ENCODE measurements at regions not wholly inside any gene's neighbourhood (a gene's known extent, or its start where the extent isn't known, plus 50 kb on each side); places are given as distances from the start of the nearest gene placed in this dataset.
A peak's percentile ranks its signal among the peaks of the same experiment; 100 is the strongest.

DNA sequence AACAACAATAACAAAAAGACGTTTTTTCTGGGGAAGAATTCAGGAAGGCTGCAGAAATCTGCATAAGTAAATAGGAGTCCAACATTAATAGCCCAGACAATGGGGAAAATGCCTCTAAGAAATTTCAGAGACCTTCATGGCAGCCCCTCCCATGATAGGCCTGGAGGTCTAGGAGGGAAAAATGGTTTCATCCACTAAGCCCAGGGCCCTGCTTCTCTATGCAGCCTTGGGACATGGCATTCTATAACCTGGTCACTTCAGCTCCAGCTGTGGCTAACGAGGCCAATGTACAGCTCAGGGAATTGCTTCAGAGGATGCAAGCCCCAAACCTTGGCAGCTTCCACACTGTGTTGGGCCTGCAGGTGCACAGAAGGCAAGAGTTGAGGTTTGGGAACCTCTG lies 125.6 kb upstream of the GMNC start:
- DNase-seq (ENCODE audit: low spot score) (no peak), ATAC-seq (ENCODE audit: low read depth) (no peak)
- TF ChIP-seq, protein P1, sequence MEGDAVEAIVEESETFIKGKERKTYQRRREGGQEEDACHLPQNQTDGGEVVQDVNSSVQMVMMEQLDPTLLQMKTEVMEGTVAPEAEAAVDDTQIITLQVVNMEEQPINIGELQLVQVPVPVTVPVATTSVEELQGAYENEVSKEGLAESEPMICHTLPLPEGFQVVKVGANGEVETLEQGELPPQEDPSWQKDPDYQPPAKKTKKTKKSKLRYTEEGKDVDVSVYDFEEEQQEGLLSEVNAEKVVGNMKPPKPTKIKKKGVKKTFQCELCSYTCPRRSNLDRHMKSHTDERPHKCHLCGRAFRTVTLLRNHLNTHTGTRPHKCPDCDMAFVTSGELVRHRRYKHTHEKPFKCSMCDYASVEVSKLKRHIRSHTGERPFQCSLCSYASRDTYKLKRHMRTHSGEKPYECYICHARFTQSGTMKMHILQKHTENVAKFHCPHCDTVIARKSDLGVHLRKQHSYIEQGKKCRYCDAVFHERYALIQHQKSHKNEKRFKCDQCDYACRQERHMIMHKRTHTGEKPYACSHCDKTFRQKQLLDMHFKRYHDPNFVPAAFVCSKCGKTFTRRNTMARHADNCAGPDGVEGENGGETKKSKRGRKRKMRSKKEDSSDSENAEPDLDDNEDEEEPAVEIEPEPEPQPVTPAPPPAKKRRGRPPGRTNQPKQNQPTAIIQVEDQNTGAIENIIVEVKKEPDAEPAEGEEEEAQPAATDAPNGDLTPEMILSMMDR (IDR thresholded peaks at IDR 0.05; ENCODE audit: poor library complexity, severe bottlenecking): no peak
- H3K4me1 ChIP-seq (ENCODE audit: insufficient read depth, poor library complexity, severe bottlenecking): no peaks in the 10 kb centered on the region
- no peaks in the 10 kb centered on the region for H3K9me3 ChIP-seq (ENCODE audit: severe bottlenecking)
- H3K4me3 ChIP-seq (ENCODE audit: severe bottlenecking): no peak overlapping the region
- no peaks in the 10 kb centered on the region for H3K27me3 ChIP-seq (ENCODE audit: insufficient read depth, poor library complexity, severe bottlenecking)
- H3K36me3 ChIP-seq (ENCODE audit: low read depth): no peaks in the 10 kb centered on the region
- H3K27ac ChIP-seq (ENCODE audit: poor library complexity, severe bottlenecking): no peak overlapping the region

DNA sequence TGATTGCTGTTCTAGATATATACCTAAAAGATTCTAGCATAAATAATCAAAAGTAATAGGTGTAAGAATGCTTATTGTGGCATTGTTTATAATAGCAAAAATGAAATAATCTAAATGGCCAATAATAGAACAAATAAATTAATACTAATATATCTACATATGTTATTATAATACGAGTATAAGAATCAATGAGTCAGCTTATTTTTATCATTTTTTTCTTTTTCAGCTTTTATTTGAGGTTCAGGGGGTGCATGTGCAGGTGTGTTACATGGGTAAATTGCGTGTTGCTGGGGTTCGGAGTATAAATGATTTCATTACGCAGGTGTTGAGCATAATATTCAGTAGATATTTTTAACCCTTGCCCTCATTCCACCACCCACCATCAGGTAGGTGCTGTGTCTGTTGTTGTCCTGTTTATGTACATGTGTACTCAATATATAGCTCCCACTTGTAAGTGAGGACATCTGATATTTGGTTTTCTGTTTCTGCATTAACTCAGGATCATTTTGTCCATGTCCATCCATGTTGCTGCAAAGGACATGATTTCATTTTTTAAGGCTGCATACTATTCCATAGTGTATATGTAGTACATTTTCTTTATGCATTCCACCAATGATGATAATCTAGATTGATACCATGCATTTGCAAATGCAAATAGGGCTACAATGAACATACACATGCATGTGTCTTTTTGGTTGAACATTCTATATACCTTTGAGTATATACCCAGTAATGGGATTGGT lies 122.2 kb upstream of the GMNC start:
- H3K27ac ChIP-seq (ENCODE audit: poor library complexity, severe bottlenecking): no peak overlapping the region
- H3K4me3 ChIP-seq (ENCODE audit: severe bottlenecking): no peak overlapping the region
- no peaks in the 10 kb centered on the region for H3K9me3 ChIP-seq (ENCODE audit: severe bottlenecking)
- no peaks in the 10 kb centered on the region for H3K36me3 ChIP-seq (ENCODE audit: low read depth)
- no peaks in the 10 kb centered on the region for H3K27me3 ChIP-seq (ENCODE audit: insufficient read depth, poor library complexity, severe bottlenecking)
- ATAC-seq (ENCODE audit: low read depth) (no peak), DNase-seq (ENCODE audit: low spot score) (no peak)
- H3K4me1 ChIP-seq (ENCODE audit: insufficient read depth, poor library complexity, severe bottlenecking): no peaks in the 10 kb centered on the region
- TF ChIP-seq, protein P1 (IDR thresholded peaks at IDR 0.05; ENCODE audit: poor library complexity, severe bottlenecking): no peak

DNA sequence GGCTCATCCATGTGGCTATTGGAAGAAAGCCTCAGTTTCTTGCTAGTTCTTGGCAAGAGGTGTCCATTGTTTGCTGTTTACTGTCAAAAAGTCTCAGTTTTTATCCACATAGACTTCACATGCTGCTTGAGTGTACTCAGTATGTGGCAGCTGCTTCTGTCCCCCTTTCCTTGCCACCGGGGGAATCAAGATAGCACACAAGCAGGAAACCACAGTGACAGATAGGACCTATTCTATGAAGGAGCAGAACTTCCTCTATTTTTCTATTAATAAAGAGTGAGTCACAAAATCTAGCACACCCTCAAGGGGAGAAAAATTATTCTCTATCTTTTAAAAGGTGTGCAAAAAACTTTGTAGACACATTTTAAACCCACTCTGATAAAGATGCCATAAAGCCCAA lies 121.4 kb upstream of the GMNC start:
- no peak for ATAC-seq (ENCODE audit: low read depth)
- Histone ChIP-seq H3K4me1 (ENCODE audit: insufficient read depth, poor library complexity, severe bottlenecking) (no peaks in the 10 kb centered on the region), H3K36me3 (ENCODE audit: low read depth) (no peaks in the 10 kb centered on the region), H3K9me3 (ENCODE audit: severe bottlenecking) (no peaks in the 10 kb centered on the region), H3K27me3 (ENCODE audit: insufficient read depth, poor library complexity, severe bottlenecking) (no peaks in the 10 kb centered on the region), H3K4me3 (ENCODE audit: severe bottlenecking) (no peak overlapping the region), H3K27ac (ENCODE audit: poor library complexity, severe bottlenecking) (no peak overlapping the region)
- TF ChIP-seq, protein P1 (IDR thresholded peaks at IDR 0.05; ENCODE audit: poor library complexity, severe bottlenecking): no peak
- DNase-seq (ENCODE audit: low spot score): no peak

DNA sequence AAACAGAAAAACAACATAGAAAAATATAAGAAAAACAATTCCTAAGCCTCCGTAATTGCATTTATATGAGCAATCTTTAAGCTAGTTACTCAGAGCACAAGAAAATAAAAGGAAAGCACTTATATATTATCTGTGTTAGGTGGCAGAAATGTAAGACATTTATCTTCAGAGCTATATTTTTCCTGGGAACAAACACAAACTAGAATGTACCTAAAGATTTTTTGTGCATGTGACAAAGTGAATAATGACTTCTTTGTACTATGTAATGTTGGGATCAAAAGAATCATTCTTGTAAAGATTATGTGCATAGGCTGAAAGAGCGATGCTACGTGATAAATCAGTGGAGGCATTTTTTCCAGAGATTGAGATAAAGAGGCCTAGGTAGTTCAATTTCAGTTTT lies 111.3 kb upstream of the GMNC start:
- DNase-seq (ENCODE audit: low spot score) (no peak), ATAC-seq (ENCODE audit: low read depth) (no peak)
- TF ChIP-seq, protein P1 (IDR thresholded peaks at IDR 0.05; ENCODE audit: poor library complexity, severe bottlenecking): no peak
- H3K27me3 ChIP-seq (ENCODE audit: insufficient read depth, poor library complexity, severe bottlenecking): no peaks in the 10 kb centered on the region
- H3K36me3 ChIP-seq (ENCODE audit: low read depth): no peaks in the 10 kb centered on the region
- H3K4me3 ChIP-seq (ENCODE audit: severe bottlenecking): no peak overlapping the region
- H3K9me3 ChIP-seq (ENCODE audit: severe bottlenecking): no peaks in the 10 kb centered on the region
- no peaks in the 10 kb centered on the region for H3K4me1 ChIP-seq (ENCODE audit: insufficient read depth, poor library complexity, severe bottlenecking)
- H3K27ac ChIP-seq (ENCODE audit: poor library complexity, severe bottlenecking): no peak overlapping the region

DNA sequence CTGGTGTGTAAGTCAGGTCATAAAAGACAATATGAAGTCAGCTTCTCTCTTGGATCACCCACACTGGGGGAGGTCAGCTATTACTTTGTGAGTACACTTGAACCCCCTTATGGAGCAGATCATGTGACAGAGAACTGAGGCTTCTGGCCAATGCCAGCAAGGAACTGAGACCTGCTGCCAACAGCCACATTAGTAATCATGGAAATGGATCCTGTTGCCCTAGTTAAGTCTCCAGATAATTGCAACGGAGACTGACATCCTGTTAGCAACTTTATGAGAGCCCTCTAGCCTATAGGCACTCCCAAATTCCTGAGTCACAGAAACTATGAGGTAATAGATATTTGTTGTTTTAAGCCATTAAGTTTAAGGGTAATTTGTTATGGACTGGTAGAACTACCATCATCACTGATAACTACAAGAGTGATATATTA lies 110.4 kb upstream of the GMNC start:
- no peaks in the 10 kb centered on the region for H3K27me3 ChIP-seq (ENCODE audit: insufficient read depth, poor library complexity, severe bottlenecking)
- DNase-seq (ENCODE audit: low spot score) (no peak), ATAC-seq (ENCODE audit: low read depth) (peak; percentile 70)
- no peaks in the 10 kb centered on the region for H3K36me3 ChIP-seq (ENCODE audit: low read depth)
- H3K4me1 ChIP-seq (ENCODE audit: insufficient read depth, poor library complexity, severe bottlenecking): no peaks in the 10 kb centered on the region
- no peaks in the 10 kb centered on the region for H3K9me3 ChIP-seq (ENCODE audit: severe bottlenecking)
- H3K4me3 ChIP-seq (ENCODE audit: severe bottlenecking): no peak overlapping the region
- TF ChIP-seq, protein P1 (IDR thresholded peaks at IDR 0.05; ENCODE audit: poor library complexity, severe bottlenecking): no peak
- H3K27ac ChIP-seq (ENCODE audit: poor library complexity, severe bottlenecking): no peak overlapping the region
